ENCODE measurements at regions not wholly inside any gene's neighbourhood (a gene's known extent, or its start where the extent isn't known, plus 50 kb on each side); places are given as distances from the start of the nearest gene placed in this dataset.

- H3K4me3 ChIP-seq (ENCODE audit: low read depth, low read length): no peak overlapping the region
- TF ChIP-seq GLIS1 (tag by site-specific recombination; IDR thresholded peaks at IDR 0.05) (no peak), ZNF580 (tag by site-specific recombination; IDR thresholded peaks at IDR 0.05) (no peak), ZNF830 (tag by site-specific recombination; IDR thresholded peaks at IDR 0.05; ENCODE audit: low read depth) (no peak), ZBTB17 (tag by site-specific recombination; IDR thresholded peaks at IDR 0.05) (no peak)
- POLR2A ChIA-PET: no interaction called here
- no peak overlapping the region for H3K27ac ChIP-seq (ENCODE audit: extremely low read depth, low read depth, low read length)
- H3K9me3 ChIP-seq (ENCODE audit: control insufficient read depth, insufficient read depth, low read depth, low read length): no peaks in the 10 kb centered on the region
- no peaks in the 10 kb centered on the region for H3K4me1 ChIP-seq (ENCODE audit: control insufficient read depth, insufficient read depth, low read length)
- CTCF ChIA-PET: no interaction called here
- no peaks in the 10 kb centered on the region for H3K36me3 ChIP-seq (ENCODE audit: control insufficient read depth in 2 of 2, insufficient read depth in 1 of 2, low read length in 2 of 2)
Measured at GRCh38 chr4:58219179-58219578, 1109.0 kb upstream of the IGFBP7 start.

GRCh38 chr4:58216461-58216860, 1106.3 kb upstream of the IGFBP7 start:
- TF ChIP-seq ZNF292 (tag by site-specific recombination; IDR thresholded peaks at IDR 0.05; ENCODE audit: borderline replicate concordance, low read depth) (no peak), ZNF324 (tag by site-specific recombination; IDR thresholded peaks at IDR 0.05) (no peak), ZXDB (tag by site-specific recombination; IDR thresholded peaks at IDR 0.05) (no peak), PRDM6 (tag by site-specific recombination; IDR thresholded peaks at IDR 0.05) (no peak), ZNF488 (tag by site-specific recombination; IDR thresholded peaks at IDR 0.05) (no peak), ZBTB21 (tag by site-specific recombination; IDR thresholded peaks at IDR 0.05) (no peak), ZNF521 (tag by site-specific recombination; IDR thresholded peaks at IDR 0.05) (no peak), GLI2 (tag by site-specific recombination; IDR thresholded peaks at IDR 0.05; ENCODE audit: borderline replicate concordance, low read depth) (no peak), YY1 (tag by site-specific recombination; IDR thresholded peaks at IDR 0.05) (no peak), ZNF549 (tag by site-specific recombination; IDR thresholded peaks at IDR 0.05) (no peak), ZNF366 (tag by site-specific recombination; conservative IDR thresholded peaks at IDR 0.05) (no peak), ZNF658 (tag by site-specific recombination; IDR thresholded peaks at IDR 0.05) (no peak), TSHZ1 (tag by site-specific recombination; IDR thresholded peaks at IDR 0.05; ENCODE audit: borderline replicate concordance) (no peak), ZBTB49 (tag by site-specific recombination; IDR thresholded peaks at IDR 0.05; ENCODE audit: low read depth) (no peak), ZNF623 (tag by site-specific recombination; IDR thresholded peaks at IDR 0.05) (no peak)
- Histone ChIP-seq H3K9me3 (ENCODE audit: control insufficient read depth, insufficient read depth, low read depth, low read length) (no peaks in the 10 kb centered on the region), H3K4me1 (ENCODE audit: control insufficient read depth, insufficient read depth, low read length) (no peaks in the 10 kb centered on the region), H3K36me3 (ENCODE audit: control insufficient read depth in 2 of 2, insufficient read depth in 1 of 2, low read length in 2 of 2) (no peaks in the 10 kb centered on the region), H3K27ac (ENCODE audit: extremely low read depth, low read depth, low read length) (no peak overlapping the region), H3K4me3 (ENCODE audit: low read depth, low read length) (no peak overlapping the region)
- POLR2A ChIA-PET: no interaction called here
- CTCF ChIA-PET: no interaction called here
